GM18507 (cell line): ENCODE measurements at regions not wholly inside any gene's neighbourhood (a gene's known extent, or its start where the extent isn't known, plus 50 kb on each side); places are given as distances from the start of the nearest gene placed in this dataset.

Experiments used
- DNase-seq: peaks from one replicate; pipeline ENCODE4 v3.0.0; 2011; ENCODE audit warnings: low read depth; ENCODE audit not compliant: insufficient read length; ENCODE audit errors: extremely low spot score
- FAIRE-seq: peaks from 2 replicates; lab custom pipeline; 2011; peaks lifted over from hg19 to GRCh38; lab: Jason Lieb, UNC

DNA sequence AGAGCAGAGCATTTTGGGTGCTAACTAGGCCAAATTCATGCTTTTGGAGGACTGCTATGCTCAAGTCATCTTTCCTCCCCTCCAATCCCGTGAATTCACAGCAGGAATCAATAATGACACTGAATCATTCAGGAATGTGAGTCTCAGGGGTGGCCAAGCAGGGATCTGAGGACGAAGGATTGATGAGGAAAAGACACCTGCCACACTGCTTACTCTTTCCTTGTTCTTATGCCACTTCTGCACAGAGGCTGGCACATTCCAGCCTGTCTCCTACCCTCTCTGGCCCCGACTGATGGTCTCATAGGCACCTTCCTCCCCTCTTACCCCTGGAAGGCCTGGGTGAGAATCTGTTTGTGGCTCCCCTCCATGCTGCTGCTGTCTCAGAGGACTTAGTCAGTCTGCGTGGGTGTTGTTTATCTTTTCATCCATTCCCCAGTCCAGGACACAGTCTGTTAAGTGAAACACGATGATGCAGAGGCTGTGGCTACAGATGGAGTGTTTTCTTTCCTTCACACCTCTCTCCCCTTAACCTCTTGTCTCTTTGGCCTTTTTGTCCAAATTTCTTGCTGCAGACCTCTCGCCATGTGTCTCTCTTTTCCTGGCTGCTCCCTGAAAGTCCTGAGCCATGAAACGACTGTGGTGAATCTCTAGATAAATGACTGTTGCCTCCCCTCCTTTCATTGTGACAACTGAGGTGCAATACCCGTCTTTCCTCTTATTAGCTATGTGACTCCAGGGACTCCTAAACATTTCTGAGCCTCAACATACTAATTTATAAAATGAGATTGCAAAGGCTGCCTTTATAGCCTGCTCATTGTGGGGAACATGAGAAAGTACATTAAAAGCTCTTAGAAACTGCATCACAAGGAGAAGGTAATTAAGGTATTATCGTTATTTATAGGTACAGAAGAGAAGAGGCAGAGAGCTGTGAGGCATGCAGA is 86.9 kb downstream of the RDH14 start:
- no peak for DNase-seq
- no peak for FAIRE-seq

DNA sequence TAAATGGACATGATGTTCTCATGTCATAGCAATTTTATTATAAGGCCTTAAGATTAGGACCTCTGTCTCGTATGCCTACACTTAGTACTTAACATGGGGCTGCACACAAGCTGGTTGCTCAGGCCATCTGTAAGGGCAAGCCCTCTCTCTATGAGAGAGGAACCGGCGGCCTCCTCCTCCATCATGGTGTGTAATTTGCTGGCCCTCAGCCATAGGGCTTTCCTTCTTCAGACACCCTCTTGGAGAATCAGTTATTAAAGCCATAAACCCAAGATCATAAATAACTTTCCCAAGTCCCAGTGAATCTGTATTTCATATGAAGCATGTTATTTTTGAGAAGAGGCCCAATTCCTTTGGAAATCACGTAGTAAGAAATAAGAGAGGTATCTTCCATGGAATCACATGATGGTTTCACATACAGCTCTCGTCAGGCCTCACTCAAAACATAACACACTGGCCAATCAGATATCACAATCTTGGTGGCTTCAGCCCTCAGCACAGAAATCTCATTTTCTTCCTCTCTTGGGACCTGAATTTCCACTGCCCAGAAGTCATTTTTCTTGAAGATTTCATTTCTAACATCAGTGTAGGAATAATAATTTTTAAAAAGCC is 92.6 kb downstream of the RDH14 start:
- no peak for FAIRE-seq
- DNase-seq, result no peak

DNA sequence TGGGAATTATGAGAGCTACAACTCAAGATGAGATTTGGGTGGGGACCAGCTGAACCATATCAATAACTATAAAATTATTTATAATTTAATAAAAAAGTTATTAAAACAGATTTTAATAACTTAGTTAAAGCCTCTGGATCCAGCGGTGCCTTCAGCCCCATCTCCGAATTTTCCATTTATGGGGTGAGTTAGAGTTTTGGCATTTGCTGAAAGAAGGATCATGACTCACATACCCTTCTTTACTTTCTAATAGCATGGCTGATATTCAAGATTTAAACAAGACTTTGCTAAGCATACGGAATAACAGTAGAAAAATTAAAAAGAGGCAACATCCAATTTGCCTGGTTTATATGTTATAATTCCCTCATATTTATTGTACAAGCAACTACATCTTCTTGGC is 94.5 kb downstream of the RDH14 start:
- DNase-seq, result no peak

DNA sequence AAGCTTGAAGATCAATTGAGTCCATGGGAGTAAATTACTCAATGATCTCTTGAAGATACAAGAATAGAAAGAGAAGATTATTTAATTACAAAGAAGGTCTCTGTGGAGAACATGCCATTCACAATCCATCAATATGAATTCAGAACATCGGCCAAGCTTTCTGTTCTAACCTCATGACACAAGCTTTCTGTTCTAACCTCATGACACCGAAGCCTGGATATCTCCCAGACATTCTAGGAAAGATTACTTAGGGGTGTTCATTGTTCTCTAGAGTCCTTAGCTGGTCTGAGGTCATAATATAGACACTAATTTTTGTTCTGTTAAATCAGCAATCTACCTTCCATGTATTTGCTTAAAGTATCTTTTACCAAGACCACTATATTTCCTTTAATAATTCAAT is 95.5 kb downstream of the RDH14 start:
- no peak for DNase-seq
- no peak for FAIRE-seq

More for the DNA sequence above, 94.5 kb downstream of the RDH14 start:
- FAIRE-seq, result no peak

DNA sequence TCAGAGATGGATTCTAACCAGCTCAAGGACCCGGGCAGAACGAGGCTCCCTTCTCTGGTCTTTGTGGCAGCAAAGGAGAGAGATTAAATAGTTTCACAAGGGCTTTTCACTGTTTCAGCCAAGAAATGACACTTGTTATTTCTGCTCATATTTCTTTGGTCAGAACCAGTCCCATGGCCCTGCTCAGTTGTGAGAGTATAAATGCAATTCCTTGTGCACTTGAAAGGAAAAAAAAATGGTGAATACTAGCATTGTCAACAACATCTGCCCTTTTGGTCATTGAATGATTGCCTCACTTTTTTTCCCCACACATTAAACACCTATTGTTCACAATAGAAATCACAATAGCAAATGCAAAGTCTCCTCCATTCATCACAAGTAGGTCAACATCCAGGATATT is 104.4 kb downstream of the RDH14 start:
- no peak for FAIRE-seq
- no peak for DNase-seq

DNA sequence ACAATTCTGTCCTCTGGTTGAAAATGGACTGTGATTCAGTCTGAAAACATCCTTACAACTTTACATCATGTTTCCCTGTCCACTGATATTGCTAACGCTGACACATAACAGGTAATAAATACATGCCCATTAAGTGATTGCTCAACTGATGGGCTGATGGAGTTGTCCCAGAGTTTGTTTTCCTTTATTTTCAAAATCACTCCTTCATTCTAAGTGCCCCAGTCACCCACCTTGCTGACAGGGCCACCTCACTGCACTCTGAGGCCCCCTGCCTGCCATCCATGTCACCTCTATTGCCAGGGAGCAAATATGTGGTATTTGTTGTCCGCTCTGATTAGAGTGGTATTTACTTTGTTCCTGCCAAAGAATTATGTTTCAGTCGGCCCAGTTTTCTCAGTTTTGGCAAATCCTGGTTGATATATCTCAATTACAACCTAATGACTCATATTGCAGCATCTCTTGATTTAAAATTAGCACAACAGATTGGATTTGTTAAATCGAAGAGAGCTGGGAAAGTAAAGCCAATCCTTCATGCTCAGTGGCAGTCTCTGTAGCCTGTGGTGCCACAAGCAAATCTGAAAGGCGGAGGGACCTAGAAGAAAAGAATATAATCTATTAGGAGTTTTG is 105.1 kb downstream of the RDH14 start:
- DNase-seq, result no peak
- FAIRE-seq, result no peak

DNA sequence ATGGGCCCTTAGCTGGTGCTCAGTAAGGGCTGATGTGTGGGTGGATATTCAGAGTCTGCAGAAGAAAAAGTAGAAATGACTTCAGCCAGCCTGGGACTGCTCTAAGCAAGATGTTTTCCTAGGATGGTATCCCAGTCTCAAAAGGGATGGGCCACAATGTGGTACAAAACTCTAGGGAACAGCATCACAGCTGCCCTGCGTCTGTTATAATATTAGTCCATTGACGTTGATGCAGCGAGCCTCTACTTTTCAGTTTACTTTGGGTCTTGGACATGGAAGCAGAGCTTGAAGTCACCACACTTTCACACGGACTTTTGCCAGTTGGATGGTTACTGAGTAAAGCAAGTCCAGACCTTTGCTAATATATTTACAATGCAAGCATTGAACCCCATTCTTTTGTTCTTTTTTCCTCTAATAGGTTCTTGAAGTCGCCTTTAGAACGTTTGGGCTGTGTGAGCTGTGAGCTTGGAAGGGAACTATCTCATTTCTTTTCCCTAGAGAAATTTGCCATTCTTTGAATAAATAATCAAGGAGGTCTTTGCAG is 105.7 kb downstream of the RDH14 start:
- FAIRE-seq, result no peak

DNA sequence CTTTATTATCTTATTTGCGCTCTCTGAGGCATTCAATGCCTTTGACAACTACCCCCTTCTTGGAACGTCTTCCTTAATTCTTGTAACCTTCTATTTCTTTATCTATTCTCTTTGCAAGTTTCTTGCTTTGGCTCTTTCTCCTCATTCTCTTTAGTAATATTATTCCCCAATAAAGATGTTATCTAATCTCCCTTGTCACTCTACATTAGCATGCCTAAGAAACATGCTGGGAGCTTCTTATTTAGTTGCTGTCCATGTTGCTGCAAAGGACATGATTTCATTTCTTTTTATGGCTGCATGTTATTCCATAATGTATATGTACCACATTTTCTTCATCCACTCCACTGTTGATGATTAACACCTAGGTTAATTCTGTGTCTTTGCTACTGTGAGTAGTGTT is 113.7 kb downstream of the RDH14 start:
- FAIRE-seq, result no peak
- DNase-seq, result no peak

More for the DNA sequence above, 105.7 kb downstream of the RDH14 start:
- no peak for DNase-seq

DNA sequence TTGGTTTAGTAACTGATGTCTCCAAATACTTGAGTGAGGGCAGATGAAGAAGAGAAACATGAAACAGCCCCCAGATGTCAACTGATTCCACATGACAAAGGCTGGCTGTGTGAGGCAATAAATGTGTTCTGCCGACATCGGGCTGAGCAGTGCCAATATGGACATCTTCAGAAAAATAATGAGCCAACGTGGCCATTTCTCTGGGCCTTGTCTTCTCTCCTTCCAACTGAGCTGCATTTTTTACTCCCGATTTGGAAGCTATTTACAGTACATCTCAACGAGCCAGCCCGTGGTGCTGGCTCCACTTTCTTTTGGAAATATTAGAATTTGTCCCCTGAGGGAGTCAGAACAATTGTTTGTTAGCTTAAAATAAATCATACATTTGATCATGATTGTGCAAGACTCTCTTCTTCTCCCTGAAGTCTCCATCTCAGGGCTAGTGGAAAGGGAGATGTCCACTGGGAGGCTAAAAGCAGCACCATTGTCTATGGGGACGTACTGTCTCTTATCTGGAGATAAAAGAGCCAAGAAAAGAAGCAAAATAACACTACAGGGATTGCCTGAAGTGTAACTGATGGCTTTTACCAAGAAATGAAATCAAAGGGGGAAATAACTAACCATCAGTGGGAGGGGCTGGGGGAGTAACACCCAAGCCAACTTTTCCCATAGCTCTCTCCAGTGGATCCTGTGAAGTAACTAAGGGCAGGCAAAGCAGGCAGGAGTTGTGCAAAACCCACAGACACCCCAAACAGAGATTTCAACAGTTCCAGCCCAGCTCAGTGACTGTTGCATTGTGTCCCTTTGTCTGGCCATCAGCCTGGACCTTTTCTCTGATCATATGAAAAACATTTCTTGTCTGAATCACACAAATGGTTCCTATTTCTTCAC is 114.8 kb downstream of the RDH14 start:
- no peak for DNase-seq
- FAIRE-seq, result no peak

DNA sequence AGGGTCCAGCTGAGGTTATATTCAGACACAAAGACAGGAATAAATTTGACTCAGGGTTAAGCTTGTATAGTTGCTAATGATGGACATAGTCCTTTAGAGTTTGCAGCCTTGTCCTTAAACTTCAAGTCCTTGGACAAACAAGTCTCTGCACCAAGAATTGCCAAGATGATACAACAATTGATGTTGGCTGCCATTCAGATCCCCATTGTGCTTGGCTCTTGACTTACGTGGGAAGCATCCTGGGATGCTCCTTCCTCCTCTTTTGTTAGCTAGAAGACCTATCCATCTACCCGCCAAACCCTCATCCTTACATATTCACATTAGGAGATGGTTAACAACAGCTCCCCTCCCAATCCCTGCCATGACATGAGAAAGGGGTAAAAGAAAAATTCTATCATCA is 115.6 kb downstream of the RDH14 start:
- no peak for DNase-seq
- FAIRE-seq, result no peak

DNA sequence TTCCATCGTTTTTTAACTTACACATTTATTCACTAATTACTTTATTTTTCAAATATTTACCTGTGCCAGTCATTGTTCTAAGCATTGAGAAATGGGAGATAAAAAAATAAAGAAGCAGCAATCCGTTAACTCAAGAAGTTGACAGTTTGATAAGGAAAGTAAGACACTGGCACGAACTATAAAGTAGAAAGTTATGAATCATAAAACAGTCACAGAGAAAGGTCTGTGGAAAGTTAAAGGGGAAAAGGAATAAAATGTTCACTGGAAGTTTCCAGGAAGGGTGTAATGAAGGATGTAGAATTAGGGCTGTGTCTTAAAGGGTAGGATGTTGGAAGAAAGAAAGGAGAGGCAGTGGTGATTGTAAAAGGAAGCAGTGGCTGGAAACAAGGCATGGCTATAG is 118.9 kb downstream of the RDH14 start:
- DNase-seq (no peak), FAIRE-seq (no peak)

DNA sequence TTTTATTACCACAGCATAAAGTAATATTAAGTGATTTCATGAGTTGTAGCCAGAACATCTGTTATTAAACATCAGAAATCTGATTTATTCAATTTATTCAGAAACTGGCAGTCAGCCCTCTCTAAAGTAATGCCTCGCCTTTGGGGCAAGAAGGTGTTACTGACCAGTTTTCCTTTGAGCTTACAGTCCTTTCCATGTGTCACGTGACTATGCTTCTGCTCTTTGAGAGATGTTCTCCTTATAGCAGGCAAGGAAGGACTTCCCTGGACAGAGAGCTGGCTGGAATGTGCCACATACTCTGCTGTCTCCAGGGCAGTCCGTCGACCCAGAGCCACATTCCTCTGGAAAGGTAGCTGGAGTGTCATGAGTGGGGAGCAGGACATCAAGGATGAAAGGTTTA is 119.7 kb downstream of the RDH14 start:
- DNase-seq (no peak), FAIRE-seq (no peak)

DNA sequence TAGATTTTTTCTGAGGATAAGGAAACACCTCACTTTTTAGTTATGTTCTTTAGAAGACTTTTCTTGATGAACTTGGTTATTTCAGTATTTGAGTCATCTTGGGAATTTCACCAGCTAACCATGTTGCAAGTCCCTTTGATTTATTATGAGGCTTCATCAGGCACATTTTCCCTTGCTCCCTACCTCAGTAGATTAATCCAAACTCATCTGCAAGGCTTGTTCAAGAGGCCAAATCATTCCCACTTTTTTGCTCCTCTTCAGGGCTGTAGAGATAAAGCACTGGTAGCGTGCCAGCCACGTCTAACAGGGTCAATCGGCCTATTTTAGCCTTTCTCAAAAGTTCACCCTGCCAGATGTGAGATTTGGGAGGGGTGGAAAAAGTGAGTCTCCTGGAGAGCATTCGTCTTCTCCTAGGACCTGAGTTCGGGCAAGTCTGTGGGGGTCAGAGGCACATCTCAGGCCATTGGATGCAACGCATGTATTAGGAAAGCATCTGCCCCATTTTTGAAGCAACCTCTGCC is 120.3 kb downstream of the RDH14 start:
- DNase-seq, result no peak
- no peak for FAIRE-seq

DNA sequence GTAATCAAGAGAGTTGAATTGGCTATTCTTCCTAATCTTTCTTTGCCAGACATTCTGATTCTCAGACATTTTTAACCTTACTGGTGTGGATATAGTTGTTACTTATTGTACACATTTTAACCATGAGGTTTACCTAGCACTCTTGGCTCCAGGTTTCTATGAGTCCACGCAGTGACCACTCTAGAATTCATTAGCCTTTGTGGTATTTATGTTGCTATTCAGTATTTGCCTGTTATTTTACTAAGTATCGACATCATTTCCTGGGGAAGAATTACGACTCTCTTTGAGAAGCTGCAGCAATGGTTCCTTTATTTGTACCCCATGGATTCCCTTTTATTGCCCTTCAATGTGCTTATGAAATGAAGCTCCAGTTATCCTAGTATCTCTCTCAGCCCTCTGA is 120.7 kb downstream of the RDH14 start:
- DNase-seq, result no peak
- no peak for FAIRE-seq

DNA sequence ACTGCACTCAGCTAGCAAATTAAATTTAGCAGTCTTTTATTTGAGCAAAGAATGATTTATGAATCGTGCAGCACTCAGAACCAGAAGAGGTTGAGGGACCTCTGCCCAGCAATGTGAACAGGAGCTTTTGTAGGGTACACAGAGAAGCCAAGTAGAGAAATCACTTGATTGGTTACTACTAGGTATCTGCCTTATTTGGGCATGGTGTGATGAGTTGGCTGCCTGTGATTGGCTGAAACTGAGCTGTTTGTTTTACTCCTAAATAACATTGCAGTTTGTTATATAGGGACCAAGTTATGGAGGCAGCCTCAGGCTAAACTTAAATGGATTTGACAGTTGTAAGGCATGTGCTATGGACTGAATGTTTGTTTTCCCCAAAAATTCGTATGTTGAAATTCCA is 122.5 kb downstream of the RDH14 start:
- no peak for DNase-seq
- FAIRE-seq, result no peak

DNA sequence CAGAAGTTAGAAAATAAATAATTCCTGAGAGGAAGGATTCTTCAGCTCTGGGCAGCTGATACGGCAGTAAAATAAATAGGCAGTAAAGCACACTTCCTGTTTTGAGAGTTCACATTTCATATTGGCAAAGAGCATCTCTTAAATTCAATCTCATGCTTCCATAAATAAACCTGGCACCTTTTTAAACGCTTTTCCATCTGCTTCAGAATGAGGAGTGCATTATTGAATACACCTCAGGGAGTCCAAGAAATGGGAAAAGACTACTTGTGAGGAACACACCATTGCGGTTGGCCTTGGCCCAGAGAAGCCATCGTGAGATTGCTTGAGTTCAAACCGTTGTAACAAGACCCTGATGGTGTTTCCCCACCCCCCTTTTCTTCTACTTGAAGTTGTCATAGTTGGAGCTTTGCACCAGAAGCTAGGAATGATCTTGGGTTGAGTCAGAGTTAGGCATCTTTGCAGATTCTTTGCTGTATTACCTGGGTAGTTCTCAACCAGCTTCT is 123.9 kb downstream of the RDH14 start:
- DNase-seq, result no peak
- no peak for FAIRE-seq

DNA sequence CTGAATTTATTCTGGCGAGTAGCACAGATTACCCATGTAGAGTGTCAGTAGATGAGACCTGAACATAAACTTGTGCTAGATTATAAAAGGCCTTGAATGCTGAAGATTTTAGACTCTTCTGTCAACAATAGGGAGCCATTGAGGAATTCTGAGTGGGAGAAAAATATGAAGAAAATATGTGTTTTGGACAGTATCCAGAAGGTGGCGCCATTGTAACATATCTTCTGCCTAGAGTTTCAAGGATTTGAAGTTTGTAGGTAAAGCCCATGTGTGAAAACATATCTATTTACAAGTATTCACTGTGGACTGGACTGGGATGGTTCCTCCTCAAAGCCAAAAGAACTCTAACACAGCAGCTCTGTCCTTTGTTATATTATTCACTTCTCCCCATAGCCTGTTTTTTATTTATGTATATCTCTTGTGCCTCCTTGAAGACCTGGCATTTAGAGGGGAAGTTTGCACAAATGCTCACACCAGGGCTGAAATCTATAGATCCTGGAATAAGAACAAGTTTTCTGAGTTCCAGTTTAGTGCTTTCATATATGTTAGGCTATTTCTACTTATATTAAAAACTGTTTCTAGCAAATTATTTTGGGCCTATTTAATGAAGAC is 124.9 kb downstream of the RDH14 start:
- FAIRE-seq (peak; percentile 56), DNase-seq (no peak)

DNA sequence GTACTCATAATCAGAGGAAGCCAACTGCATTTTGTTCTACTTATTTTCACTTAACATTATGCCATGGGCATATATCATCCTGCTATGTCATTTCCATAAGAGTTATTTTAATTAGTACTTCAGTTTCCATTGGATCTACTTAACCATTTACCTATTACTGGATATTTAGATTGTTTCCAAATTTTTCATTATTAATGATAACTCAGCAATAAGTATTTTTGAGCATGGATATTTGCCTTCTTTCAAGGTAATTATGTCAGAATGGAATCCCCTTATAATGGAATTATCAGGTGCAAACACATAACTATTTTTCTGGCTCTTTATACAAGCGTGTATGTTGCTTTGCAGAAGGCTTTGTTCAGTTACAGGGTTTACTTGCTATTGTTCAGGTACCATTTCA is 126.6 kb downstream of the RDH14 start:
- no peak for DNase-seq
- FAIRE-seq, result no peak

DNA sequence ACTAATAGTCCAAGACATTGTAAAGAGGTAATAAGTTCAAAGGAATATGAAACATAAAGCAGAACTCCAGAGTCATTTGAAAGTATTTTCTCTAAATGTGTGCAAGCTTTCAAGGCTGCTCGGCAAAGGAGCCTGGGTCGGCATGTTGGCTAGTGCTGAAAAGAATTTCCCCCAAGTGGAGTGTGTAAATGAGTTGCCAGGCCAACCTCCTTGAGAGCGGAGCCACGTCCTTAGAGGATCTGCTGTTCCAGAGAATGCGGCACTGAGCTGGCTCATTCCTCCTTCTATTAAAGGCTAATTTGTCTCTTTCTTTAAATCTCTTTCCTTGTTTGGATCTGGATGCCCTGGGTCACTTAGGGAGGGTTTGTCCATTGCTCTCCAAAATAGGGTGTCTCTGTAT is 127.5 kb downstream of the RDH14 start:
- DNase-seq (no peak), FAIRE-seq (no peak)
